ENCODE measurements at regions not wholly inside any gene's neighbourhood (a gene's known extent, or its start where the extent isn't known, plus 50 kb on each side); places are given as distances from the start of the nearest gene placed in this dataset.

DNA sequence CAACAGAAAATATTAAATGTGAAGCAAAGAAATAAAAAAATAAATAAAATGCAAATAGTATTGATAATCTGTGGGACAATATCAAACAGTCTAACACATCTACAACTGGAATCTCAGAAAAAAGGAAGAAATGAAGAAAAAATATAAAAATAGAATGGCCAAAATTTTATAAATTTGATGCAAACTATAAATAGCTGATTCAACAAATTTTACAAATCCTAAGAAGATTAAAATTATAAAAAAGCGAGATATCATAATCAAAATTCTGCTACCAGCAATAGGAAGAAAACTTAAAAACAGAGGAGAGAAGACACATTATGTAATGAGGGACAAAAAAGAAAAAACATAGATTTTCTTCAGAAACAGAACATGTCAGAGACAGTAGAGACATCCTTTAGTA, 129.2 kb upstream of the IRX1 start:
- TF ChIP-seq POLR2AphosphoS5 (IDR thresholded peaks at IDR 0.05): no peak
- TF ChIP-seq, protein P1, sequence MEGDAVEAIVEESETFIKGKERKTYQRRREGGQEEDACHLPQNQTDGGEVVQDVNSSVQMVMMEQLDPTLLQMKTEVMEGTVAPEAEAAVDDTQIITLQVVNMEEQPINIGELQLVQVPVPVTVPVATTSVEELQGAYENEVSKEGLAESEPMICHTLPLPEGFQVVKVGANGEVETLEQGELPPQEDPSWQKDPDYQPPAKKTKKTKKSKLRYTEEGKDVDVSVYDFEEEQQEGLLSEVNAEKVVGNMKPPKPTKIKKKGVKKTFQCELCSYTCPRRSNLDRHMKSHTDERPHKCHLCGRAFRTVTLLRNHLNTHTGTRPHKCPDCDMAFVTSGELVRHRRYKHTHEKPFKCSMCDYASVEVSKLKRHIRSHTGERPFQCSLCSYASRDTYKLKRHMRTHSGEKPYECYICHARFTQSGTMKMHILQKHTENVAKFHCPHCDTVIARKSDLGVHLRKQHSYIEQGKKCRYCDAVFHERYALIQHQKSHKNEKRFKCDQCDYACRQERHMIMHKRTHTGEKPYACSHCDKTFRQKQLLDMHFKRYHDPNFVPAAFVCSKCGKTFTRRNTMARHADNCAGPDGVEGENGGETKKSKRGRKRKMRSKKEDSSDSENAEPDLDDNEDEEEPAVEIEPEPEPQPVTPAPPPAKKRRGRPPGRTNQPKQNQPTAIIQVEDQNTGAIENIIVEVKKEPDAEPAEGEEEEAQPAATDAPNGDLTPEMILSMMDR (IDR thresholded peaks at IDR 0.05): no peak

All from sigmoid colon (tissue), 4 donors.